Fibroblast of villous mesenchyme (primary cell): ENCODE measurements at regions not wholly inside any gene's neighbourhood (a gene's known extent, or its start where the extent isn't known, plus 50 kb on each side); places are given as distances from the start of the nearest gene placed in this dataset.

Experiments used
- DNase-seq: peaks from one replicate; pipeline ENCODE4 v3.0.0-alpha.2; 2010; ENCODE audit warnings: low read depth
- H3K4me3 ChIP-seq: 2 replicates; pipeline ENCODE4 v1.5.1; 2011; ENCODE audit warnings: low read depth, mild to moderate bottlenecking, low read length
- CTCF ChIP-seq: IDR thresholded peaks from 2 replicates; pipeline ENCODE4 v1.5.1; 2012; ENCODE audit warnings: low read depth, mild to moderate bottlenecking, low read length; ENCODE audit not compliant: insufficient read depth

DNA sequence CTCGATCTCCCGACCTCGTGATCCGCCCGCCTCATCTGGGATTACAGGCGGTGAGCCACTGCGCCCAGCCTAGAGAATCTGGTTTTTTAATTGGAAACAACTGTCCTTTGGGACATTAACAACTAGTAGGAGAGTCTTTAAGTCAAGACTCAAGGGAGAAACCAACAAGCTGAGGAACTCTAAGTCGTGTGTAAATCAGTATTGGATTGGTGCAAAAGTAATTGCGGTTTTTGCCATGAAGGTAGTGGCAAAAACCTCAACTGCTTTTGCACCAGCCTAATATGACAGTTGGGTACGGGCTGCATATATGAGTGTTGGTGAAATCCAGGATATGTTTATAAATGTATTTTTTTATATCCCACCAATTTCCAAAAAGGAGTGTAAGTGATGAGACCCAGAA lies 113.9 kb upstream of the PLXNA4 start:
- no peak overlapping the region for H3K4me3 ChIP-seq
- DNase-seq: no peak
- TF ChIP-seq CTCF: no peak

- H3K4me3 ChIP-seq: no peak overlapping the region
- DNase-seq: no peak
- no peak for TF ChIP-seq CTCF
Measured at GRCh38 chr7:132687981-132688383, 111.7 kb upstream of the PLXNA4 start.

DNA sequence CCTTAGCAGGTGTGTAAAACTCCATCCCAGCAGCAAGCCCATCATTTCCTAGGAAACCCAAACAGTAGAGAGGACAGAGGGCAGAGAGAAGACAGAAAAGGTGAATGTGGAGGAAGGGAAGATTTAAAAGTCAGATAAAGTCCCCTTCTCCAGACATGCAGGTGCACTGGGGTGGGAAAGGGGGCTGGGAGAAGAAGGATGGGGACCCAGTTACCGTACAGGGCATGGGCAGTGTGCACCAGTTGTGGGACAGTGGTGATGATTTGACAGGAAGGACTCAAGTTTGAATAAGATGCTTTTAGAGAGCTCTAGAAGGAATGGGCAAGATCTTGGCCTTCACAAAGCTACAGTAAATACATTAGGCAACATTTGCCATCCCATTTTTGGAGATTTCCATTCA lies 110.7 kb upstream of the PLXNA4 start:
- TF ChIP-seq CTCF: no peak
- H3K4me3 ChIP-seq: no peak overlapping the region
- no peak for DNase-seq

DNA sequence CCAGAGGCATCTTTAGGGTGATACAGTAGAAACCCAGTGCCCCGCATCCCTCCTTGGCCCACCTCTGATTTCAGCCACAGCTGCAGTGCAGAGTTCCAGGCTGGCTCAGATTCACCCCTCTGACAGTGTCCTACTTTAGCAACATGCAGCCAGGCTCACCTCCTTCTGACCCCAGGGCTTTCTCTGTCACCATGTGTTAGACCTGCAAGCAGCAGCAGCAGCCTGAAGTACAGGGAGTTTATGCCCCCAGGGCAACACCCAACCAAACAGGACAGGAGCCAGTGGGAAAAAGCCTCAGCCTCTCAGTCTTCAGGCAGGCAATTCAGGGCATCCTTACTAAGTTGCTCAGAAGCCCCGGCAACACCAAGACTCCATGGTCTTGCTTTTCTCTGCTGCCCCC lies 109.0 kb upstream of the PLXNA4 start:
- no peak overlapping the region for H3K4me3 ChIP-seq
- DNase-seq: no peak
- TF ChIP-seq CTCF: no peak

DNA sequence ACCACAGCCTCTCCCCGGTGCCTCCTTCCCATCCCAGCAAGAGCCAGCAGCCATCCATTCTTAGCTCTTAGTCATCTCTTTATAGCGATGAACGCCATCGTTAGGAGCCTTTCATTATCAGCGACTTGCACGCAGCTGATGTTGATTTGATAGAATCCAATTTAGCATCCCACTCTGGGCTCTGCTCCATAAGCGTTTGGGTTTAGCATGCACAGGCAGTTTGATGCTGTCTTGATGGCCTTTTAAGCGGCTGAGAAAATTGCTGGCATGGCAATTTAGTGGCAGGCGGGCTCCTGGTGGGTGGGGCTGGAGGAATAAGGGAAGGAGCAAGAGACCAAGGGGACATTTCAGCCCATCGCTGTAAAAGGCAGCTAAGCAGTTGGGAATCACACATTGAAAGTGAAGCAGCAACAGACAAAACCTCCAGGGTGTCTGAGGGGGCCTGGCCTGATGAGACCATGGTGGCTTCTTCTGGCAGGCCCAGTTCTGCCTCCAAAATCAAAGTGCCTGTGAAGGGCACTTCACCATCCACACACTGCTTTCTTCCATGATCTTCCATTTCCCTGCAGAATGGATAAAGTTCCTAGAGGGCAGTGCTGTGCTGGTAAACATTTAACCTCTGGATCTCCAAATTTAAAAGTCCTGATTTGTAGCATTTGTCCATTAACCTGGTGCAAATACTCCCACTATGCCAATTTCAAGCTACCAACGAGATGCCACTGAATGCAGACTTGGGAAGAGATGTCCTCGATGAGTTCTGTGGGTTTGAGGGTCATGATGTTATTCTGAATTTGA lies 107.8 kb upstream of the PLXNA4 start:
- no peak overlapping the region for H3K4me3 ChIP-seq
- no peak for DNase-seq
- TF ChIP-seq CTCF: peak; percentile 4

- no peak for TF ChIP-seq CTCF
- no peak overlapping the region for H3K4me3 ChIP-seq
- DNase-seq: no peak
Measured at GRCh38 chr7:132681951-132682350, 105.7 kb upstream of the PLXNA4 start.

GRCh38 chr7:132680590-132680989 lies 104.3 kb upstream of the PLXNA4 start:
- TF ChIP-seq CTCF: no peak
- H3K4me3 ChIP-seq: no peak overlapping the region
- no peak for DNase-seq
